Stimulated activated naive CD8-positive, alpha-beta T cell treated with anti-CD3 and anti-CD28 coated beads, Interleukin-15, Interleukin-2, amounts not matched to agents 100 ng/mL and 50 ng/mL, for 24 hours (primary cell): ENCODE measurements at regions not wholly inside any gene's neighbourhood (a gene's known extent, or its start where the extent isn't known, plus 50 kb on each side); places are given as distances from the start of the nearest gene placed in this dataset.
"Not testable (repeated sequence)": the region's sequence is repeated elsewhere in the genome, so short reads cannot be mapped to it uniquely, and the experiment has no call there.

ENCODE experiments used
- H3K27ac Mint-ChIP-seq: one replicate; pipeline ENCODE4 v1.8.0; 2021; ENCODE audit warnings: mild to moderate bottlenecking, mixed read lengths
- H3K27me3 Mint-ChIP-seq: one replicate; pipeline ENCODE4 v1.8.0; 2021; ENCODE audit warnings: mixed read lengths
- H3K36me3 Mint-ChIP-seq: one replicate; pipeline ENCODE4 v1.8.0; 2021; ENCODE audit warnings: low read depth, mixed read lengths
- H3K4me1 Mint-ChIP-seq: one replicate; pipeline ENCODE4 v1.8.0; 2021; ENCODE audit warnings: low read depth, mixed read lengths
- H3K4me3 Mint-ChIP-seq: one replicate; pipeline ENCODE4 v1.8.0; 2021; ENCODE audit warnings: mild to moderate bottlenecking, mixed read lengths
- H3K9me3 Mint-ChIP-seq: one replicate; pipeline ENCODE4 v1.8.0; 2021; ENCODE audit warnings: mixed read lengths

DNA sequence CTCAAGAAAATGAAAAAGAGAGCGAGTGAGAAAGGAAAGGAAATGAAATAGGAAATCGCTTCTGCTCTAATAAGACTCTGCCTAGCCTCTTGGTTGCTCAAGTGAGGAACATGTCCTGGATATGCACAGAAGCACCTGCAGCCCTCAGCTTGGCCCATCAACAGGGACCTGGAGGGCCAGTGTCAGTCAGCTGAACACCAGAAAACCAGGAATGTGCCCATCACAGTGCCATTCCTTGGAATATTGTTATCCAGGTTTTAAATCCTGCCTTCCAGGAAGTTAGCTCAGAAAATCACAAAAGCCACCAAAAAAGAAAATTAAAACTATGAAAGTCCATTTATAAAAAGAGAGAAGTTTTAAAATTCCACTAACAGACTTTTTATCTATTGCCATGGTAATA is 173.4 kb upstream of the TPM1 start:
- Mint-ChIP-seq H3K27me3 (no peaks in the 10 kb centered on the region), H3K27ac (no peak overlapping the region), H3K4me1 (no peaks in the 10 kb centered on the region), H3K4me3 (no peak overlapping the region), H3K9me3 (peaks cover 4% of the 10 kb centered on the region), H3K36me3 (no peaks in the 10 kb centered on the region)

DNA sequence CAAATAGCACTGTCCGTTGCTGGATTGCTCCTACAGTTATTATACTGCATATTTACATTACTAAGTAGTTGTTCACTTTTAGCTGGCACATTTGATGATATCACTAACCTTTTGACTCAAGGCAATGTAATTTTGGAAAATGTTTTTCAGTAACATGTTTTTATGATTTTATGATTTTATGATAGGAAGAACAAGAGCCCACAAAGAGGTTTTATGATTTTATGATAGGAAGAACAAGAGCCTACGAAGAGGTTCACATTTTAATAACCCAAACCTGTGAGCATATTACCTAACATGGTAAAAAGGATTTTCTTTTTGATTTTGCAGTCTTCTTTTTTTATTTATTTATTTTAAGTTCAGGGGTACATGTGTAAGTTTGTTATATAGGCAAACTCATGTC is 172.3 kb upstream of the TPM1 start:
- Mint-ChIP-seq H3K36me3 (no peaks in the 10 kb centered on the region), H3K27ac (no peak overlapping the region), H3K9me3 (peaks cover 4% of the 10 kb centered on the region), H3K4me3 (no peak overlapping the region), H3K4me1 (no peaks in the 10 kb centered on the region), H3K27me3 (no peaks in the 10 kb centered on the region)

DNA sequence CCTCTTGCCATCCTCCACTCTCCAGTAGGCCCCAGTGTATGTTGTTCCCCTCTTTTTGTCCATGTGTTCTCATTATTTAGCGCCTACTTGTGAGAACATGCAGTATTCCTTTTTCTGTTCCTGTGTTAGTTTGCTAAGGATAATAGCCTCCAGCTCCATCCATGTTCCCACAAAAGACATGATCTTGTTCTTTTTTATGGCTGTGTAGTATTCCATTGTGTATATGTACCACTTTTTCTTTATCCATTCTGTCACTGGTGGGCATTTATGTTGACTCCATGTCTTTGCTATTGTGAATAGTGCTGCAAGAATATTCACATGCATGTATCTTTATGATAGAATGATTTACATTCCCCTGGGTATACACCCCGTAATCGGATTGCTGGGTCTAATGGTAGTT is 171.8 kb upstream of the TPM1 start:
- not testable (repeated sequence) for H3K27ac Mint-ChIP-seq, H3K27me3 Mint-ChIP-seq

DNA sequence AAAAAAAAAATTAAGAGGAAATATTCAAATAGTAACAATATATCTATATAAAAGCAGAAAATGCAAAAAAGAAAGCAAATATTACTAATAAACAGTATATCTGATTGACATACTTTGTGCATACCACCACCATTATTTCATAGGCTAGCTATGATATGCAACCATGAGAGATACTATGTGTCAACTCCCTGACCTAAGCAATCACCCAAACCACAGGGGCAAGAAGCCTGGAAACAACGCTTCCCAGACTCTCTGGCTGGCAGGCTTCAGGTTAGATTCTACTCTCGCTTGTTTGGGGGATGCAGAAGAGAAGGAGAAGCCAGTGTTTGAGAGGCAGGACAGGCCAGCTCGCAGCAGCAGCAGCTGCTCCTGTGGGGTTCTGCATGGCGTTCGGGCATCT is 169.3 kb upstream of the TPM1 start:
- Mint-ChIP-seq H3K36me3 (no peaks in the 10 kb centered on the region), H3K27ac (no peak overlapping the region), H3K27me3 (no peaks in the 10 kb centered on the region), H3K4me3 (no peak overlapping the region), H3K4me1 (no peaks in the 10 kb centered on the region), H3K9me3 (peaks cover 4% of the 10 kb centered on the region)

More for the DNA sequence above, 171.8 kb upstream of the TPM1 start:
- not testable (repeated sequence) for H3K9me3 Mint-ChIP-seq, H3K4me1 Mint-ChIP-seq, H3K4me3 Mint-ChIP-seq, H3K36me3 Mint-ChIP-seq

DNA sequence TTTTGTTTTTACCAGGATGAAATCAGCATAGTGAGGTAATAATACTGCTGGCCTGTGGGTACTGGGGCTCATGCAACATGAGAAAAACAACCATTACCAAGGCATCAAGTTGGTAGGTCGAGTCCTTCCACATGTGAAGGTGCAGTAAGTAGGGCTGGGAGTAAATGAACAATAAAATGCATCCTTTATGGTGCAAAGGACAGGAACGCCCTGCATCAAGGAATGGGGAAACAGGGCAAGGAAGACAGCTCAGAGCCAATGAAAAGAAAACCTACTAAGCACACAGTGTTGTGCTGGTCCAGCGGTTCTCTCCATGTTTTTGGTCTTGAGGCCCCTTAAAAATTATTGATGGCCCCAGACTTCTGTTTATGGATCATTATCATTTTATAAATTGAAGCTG is 168.5 kb upstream of the TPM1 start:
- Mint-ChIP-seq H3K4me3 (no peak overlapping the region), H3K4me1 (no peaks in the 10 kb centered on the region), H3K9me3 (peaks cover 4% of the 10 kb centered on the region), H3K27ac (no peak overlapping the region), H3K27me3 (peaks cover 2% of the 10 kb centered on the region), H3K36me3 (no peaks in the 10 kb centered on the region)

DNA sequence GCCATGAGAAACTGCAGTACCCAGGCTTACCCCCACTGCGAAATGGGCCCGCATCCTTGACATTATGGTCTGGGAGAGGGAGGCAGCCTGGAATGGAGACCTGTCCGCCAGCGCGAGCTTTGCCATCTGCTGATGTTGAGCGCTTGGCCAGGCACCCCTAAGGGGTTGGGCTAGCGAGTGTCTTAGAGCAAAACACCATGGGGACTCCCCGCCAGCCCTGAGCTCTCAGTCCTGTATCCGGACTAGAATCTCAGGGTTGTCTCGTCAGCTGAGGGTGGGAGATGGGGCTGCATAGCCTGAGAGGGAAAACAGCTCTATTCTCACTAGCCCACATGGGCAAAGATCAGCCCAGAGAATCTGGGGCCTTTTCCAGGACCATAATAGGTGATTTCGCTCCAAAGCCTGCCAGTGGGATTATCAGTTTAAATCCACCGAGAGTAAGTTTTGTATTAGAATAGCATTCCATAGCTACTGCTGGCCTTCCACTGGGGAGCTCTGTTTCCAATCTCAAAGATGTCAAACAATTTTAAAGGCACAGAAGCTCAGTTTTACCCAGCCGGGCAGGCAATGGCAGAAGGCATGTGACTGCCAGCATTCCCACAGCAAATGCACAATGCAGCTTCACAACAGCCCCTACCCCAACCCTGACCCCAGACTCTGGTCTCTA is 167.5 kb upstream of the TPM1 start:
- Mint-ChIP-seq H3K4me1 (peaks cover 6% of the 10 kb centered on the region), H3K9me3 (peaks cover 4% of the 10 kb centered on the region), H3K27me3 (peaks cover 5% of the 10 kb centered on the region), H3K27ac (no peak overlapping the region), H3K36me3 (no peaks in the 10 kb centered on the region), H3K4me3 (no peak overlapping the region)

DNA sequence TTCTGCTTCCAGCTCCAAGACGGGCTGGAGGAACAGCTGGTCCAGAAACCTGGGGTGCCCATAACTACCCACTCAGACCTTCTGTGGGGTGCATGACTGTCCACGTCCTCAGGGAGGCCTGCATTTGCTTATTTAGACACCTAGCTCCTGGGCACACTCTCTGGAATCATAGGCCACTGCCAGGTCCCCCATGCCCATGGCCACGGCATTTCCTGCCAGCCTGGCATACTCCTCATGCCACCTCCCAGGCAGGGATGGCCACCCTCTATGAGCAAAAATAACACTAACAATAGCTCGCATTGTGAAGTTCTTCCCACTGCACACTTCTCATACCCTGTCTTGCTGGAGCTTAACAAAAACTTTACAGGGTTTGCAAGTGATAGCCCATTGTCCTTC is 166.9 kb upstream of the TPM1 start:
- Mint-ChIP-seq H3K9me3 (peaks cover 3% of the 10 kb centered on the region), H3K36me3 (no peaks in the 10 kb centered on the region), H3K4me1 (peaks cover 9% of the 10 kb centered on the region), H3K27ac (no peak overlapping the region), H3K4me3 (no peak overlapping the region), H3K27me3 (peaks cover 5% of the 10 kb centered on the region)

DNA sequence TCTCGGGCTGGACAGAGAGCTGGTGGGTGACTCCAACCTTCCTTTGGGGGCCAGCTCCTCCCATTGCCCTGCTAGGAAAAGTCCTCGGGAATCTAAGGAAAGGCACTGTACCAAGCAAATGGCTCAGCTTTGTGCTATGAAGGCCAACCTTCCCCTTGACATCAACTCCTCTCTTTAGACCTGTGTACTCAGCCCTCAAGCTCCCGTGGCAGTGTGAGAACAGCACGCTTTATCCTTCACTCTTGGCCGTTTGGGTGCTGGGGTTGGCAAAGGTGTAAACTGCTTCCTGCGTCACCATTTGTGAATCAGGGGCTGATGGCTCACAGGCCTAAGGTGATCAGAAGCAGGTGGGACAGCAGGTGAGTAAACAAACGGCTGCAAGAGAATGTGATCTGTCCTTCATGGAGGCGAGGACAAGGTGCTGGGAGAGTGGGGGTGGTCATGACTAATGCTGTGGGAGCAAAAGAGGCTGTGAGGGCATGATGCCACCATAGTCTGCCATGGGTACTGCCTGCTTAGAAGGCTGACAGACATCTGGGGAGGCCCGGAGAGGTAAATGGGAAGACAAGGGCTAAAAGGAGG is 165.2 kb upstream of the TPM1 start:
- Mint-ChIP-seq H3K4me1 (peaks cover 9% of the 10 kb centered on the region), H3K27me3 (peaks cover 7% of the 10 kb centered on the region), H3K4me3 (no peak overlapping the region), H3K9me3 (no peaks in the 10 kb centered on the region), H3K36me3 (no peaks in the 10 kb centered on the region), H3K27ac (no peak overlapping the region)

DNA sequence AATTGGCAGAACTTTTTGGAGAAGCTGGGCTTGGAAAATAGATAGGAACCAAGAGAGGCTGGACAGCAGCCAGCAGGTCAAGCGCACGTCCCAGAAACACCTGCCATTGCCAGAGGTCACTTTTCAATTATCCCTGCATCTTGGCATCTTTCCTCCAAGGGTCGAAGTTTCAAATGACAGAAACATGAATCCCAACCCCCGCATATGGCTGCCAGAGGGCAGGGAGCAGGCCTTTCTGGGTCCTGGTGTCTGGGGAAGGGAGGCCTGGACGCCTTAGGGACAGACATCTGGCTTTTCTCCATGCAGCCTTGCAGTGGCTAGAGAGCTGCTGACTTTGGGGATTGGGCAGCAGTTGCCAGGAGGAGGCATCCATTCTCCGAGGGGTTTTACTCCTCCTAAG is 164.5 kb upstream of the TPM1 start:
- no peaks in the 10 kb centered on the region for H3K36me3 Mint-ChIP-seq
- no peaks in the 10 kb centered on the region for H3K9me3 Mint-ChIP-seq
- H3K27me3 Mint-ChIP-seq, result peaks cover 9% of the 10 kb centered on the region
- H3K4me3 Mint-ChIP-seq, result no peak overlapping the region
- no peak overlapping the region for H3K27ac Mint-ChIP-seq
- H3K4me1 Mint-ChIP-seq, result peaks cover 9% of the 10 kb centered on the region

DNA sequence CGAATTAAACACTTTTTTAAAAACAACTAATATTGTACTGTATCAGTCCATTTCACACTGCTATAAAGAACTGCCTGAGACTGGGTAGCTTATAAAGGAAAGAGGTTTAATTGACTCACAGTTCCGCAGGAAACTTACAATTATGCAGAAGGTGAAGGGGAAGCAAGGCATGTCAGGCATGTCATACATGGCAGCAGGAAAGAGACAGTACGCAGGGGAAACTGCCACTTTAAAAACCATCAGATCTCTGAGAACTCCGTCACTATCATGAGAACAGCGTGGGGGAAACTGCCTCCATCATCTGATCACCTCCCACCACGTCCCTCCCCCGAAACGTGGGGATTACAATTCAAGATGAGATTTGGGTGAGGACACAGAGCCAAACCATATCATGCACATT is 162.8 kb upstream of the TPM1 start:
- Mint-ChIP-seq H3K4me3 (no peak overlapping the region), H3K36me3 (no peaks in the 10 kb centered on the region), H3K27me3 (peaks cover 9% of the 10 kb centered on the region), H3K4me1 (peaks cover 9% of the 10 kb centered on the region), H3K9me3 (no peaks in the 10 kb centered on the region), H3K27ac (no peak overlapping the region)

DNA sequence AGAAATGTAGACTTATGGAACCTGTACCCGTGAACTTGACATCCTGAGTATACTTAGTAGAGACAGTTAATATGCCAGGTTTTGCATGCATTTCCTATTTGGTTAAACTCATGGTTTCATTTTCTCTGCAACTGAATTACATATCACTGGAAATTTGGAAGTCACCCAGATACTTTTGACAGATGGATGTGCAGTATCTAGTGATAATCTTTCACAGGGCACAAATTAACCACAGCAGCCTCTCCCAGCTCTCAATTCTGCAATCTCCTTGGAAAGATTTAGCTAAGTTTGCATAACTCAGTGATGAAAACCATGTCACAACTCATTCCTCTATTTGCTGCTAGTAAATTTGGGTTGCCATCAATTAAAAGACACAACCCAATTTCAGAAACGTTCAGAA is 162.3 kb upstream of the TPM1 start:
- Mint-ChIP-seq H3K36me3 (no peaks in the 10 kb centered on the region), H3K4me1 (peaks cover 9% of the 10 kb centered on the region), H3K27me3 (peaks cover 10% of the 10 kb centered on the region), H3K9me3 (no peaks in the 10 kb centered on the region), H3K4me3 (no peak overlapping the region), H3K27ac (no peak overlapping the region)

DNA sequence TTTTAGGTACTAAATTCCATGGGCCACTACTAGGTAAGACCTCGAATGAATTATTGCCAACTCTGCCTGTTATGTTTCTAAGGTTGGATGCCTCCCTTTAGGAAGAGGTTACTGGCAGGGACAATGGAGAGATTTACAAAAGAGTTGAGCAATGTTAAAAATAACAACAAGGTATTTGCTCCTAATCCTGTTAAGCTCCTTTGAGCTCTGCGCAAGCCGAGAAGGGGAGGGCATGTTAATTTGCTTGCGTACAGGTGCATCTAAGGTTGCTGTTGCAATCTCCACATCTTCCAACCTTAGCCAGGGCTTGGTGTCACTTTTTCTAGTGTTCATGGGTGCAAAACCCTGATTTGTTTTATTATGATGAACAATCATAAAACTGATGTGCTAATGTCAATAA is 161.5 kb upstream of the TPM1 start:
- no peak overlapping the region for H3K4me3 Mint-ChIP-seq
- H3K4me1 Mint-ChIP-seq, result peaks cover 9% of the 10 kb centered on the region
- no peaks in the 10 kb centered on the region for H3K9me3 Mint-ChIP-seq
- H3K27ac Mint-ChIP-seq, result no peak overlapping the region
- H3K36me3 Mint-ChIP-seq, result no peaks in the 10 kb centered on the region
- peaks cover 15% of the 10 kb centered on the region for H3K27me3 Mint-ChIP-seq

DNA sequence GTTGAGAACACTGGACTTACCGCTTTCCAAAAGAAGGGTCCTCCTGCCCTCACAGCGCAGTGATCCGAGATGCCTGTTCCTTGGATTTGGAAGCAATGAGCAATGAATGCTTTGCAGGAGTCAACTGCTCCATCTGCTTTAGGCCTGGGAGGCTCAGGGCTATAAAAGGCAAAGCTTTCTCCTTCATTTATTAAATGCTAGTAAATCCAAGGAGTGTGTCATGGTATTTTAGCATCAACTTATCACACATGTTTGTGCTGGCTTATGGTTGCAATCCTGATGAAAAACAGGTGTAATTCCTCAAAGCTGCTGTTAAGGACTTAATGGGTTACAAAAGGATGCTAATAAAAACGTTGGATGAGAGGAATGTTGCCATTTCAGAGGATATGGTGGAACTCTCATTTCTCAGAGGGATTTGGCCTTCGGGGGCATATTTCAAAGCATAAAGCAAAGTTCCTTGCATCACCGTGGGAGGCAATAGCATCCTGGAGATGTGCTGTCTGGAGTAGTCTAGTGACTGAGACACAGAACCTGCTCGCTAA is 158.5 kb upstream of the TPM1 start:
- H3K4me1 Mint-ChIP-seq, result peaks cover 9% of the 10 kb centered on the region
- H3K27ac Mint-ChIP-seq, result no peak overlapping the region
- H3K4me3 Mint-ChIP-seq, result no peak overlapping the region
- no peaks in the 10 kb centered on the region for H3K36me3 Mint-ChIP-seq
- peaks cover 33% of the 10 kb centered on the region for H3K27me3 Mint-ChIP-seq
- no peaks in the 10 kb centered on the region for H3K9me3 Mint-ChIP-seq

DNA sequence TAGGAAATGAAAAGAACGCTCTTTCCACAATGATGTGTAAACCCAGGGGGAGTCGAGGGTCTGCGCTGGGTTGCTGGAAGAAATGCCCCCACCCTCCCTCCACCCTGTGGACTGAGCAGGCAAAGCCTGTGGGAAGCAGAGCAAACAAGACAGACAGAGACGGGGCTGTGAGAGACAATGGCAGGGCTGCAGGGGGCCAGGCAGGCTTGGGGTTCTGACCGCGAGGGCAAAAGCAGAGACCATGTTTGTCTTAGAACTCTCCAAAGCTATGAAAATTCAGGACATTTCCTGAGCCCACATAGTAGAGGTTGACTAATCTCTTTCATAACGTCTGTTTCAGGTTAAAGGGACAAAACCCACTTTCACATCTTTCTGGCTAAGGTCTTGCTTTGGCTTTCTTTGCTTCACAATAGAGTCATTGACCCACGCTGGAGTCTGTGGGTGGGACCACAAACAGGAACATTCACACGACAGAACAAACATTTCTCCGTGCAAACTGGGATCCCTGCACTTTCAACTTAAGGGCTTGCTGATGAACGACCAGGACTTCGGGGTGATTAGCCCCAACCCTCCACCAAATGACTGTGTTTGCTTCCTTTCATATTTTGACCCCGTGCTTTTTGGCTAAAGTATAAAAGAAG is 156.0 kb upstream of the TPM1 start:
- H3K9me3 Mint-ChIP-seq, result no peaks in the 10 kb centered on the region
- H3K4me1 Mint-ChIP-seq, result no peaks in the 10 kb centered on the region
- H3K36me3 Mint-ChIP-seq, result no peaks in the 10 kb centered on the region
- no peak overlapping the region for H3K27ac Mint-ChIP-seq
- no peak overlapping the region for H3K4me3 Mint-ChIP-seq
- H3K27me3 Mint-ChIP-seq, result peaks cover 36% of the 10 kb centered on the region

DNA sequence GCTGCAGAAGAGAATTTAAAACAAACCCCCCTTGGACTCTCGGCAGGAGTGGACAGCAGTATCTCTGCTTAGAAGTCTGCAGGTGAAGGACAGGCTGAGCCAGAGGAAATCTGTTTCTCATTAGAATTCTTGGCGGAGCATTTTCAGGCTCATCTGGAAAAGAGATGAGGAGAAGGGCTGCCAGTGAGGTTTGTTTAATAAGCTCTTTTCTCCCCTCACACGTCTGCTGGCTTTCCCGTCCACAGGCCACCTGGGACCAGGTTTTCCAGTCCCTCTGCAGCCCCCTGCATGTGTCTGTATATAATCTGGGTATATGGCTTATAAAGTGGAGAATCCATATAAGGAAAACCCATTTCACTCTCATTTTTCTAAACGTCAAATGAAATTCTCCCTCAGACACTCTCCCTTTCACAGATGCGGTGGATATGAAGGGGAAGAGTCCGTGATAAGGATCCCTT is 155.4 kb upstream of the TPM1 start:
- H3K9me3 Mint-ChIP-seq, result no peaks in the 10 kb centered on the region
- H3K27me3 Mint-ChIP-seq, result peaks cover 36% of the 10 kb centered on the region
- no peak overlapping the region for H3K27ac Mint-ChIP-seq
- H3K36me3 Mint-ChIP-seq, result no peaks in the 10 kb centered on the region
- no peaks in the 10 kb centered on the region for H3K4me1 Mint-ChIP-seq
- no peak overlapping the region for H3K4me3 Mint-ChIP-seq
